ENCODE measurements at regions not wholly inside any gene's neighbourhood (a gene's known extent, or its start where the extent isn't known, plus 50 kb on each side); places are given as distances from the start of the nearest gene placed in this dataset.
"Not testable (repeated sequence)": the region's sequence is repeated elsewhere in the genome, so short reads cannot be mapped to it uniquely, and the experiment has no call there.

DNA sequence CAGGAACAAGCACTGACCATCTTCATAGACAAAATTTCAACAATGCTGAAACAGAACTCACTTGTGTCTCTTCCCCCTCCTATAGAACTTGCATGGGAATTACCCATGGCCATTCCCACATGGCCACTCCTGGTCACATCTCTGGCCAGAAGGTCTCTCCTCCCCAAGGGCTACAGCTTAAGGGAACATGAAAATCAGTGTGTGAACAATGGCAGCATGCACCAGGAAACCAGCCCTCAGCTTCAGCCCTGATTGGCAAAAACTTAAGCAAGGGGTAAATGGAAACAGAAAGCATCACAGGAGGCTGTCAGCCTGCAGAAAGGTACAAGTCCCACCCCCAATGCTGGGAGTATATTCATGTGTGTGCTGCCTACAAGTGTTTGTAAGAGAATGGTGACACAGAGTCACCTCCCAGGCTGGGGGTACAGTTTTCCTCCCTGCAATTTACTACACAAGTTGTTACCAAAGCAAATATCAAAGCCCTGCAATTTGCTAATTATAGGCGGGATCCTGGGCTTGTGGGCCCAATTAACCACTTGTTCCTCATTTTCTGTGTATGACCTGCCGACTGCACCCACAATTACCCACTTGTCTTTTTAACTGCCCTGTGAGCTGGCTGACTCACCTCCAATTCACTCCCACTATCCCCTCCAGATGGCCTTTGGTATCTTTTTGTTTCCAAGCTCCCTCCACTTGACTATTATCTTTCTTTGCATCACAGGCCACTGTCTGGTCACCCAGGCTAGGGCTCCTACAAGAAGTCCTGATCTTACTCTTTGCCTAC lies 84.4 kb upstream of the HES1 start:
- no peak for DNase-seq

GRCh38 chr3:194053136-194053535 lies 82.8 kb upstream of the HES1 start:
- DNase-seq, result no peak

- no peak for DNase-seq
Measured at GRCh38 chr3:194054016-194054415, 81.9 kb upstream of the HES1 start.

DNA sequence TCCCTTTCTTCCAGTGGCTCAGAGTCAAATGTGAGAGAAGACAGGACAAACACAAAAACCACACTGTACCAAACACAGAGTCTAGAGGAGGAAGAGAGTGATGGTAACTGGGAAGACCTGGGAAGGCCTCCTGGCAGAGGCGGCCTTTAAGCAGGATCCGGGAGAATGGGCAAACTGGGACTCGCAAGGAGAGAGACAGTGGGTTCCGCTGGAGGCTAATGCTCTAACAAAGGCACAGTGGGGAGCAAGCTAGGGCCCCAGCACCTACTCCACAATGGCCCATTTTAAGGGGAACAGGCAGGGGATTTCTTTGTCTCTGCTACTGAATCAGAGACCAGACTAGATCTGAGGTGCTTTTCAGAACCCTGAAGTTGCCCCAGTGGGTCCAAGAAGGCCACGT lies 81.4 kb upstream of the HES1 start:
- no peak for DNase-seq

GRCh38 chr3:194054961-194055360 lies 81.0 kb upstream of the HES1 start:
- DNase-seq, result no peak

DNA sequence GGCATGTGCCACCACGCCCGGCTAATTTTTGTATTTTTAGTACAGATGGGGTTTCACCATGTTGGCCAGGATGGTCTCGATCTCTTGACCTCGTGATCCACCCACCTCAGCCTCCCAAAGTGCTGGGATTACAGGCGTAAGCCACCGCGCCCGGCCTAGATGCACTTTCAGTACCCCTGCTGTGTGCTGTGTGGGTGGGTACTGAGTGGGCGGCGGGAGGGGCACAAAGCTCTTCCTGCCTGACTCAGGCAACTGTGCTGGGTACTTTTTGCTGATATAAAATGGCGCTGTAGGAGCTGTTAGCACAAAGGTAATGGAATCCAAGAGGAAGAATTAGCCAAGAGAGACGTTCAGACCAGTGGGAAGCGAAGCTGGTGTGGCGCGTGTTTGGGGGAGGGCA lies 79.6 kb upstream of the HES1 start:
- not testable (repeated sequence) for DNase-seq

- DNase-seq, result no peak
Measured at GRCh38 chr3:194056731-194057415, 79.1 kb upstream of the HES1 start.

DNA sequence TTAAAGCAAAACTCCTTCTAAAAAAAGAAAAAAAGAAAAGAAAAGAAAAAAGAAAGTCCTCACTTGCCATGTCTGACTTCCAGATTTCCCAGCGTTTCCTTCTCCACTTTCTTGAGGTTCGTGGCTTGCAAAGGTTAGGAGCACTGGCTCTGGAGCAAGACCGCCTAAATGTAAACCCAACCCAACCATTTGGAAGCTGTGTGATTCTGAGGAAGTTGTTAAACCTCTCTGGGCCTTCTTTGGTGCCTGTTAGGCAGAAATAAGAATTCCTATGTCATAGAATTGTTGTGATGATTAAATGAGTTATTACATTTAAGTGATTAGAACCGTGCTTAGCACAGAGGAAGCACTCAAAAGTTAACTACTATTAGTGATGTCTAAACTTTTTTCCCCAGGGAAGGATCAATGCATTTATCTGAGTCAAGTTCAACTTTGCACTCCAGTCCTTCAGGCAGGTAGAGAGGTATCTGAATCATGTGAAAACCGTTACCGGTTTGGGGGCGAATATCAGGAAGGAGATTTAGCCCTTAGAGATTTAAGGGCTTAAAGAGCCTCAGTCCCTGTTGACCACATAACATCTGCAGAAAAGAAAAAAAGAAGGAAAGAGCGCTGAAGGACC lies 78.3 kb upstream of the HES1 start:
- no peak for DNase-seq

- no peak for DNase-seq
Measured at GRCh38 chr3:194058189-194058571, 77.8 kb upstream of the HES1 start.

GRCh38 chr3:194058753-194059152 lies 77.2 kb upstream of the HES1 start:
- no peak for DNase-seq

DNA sequence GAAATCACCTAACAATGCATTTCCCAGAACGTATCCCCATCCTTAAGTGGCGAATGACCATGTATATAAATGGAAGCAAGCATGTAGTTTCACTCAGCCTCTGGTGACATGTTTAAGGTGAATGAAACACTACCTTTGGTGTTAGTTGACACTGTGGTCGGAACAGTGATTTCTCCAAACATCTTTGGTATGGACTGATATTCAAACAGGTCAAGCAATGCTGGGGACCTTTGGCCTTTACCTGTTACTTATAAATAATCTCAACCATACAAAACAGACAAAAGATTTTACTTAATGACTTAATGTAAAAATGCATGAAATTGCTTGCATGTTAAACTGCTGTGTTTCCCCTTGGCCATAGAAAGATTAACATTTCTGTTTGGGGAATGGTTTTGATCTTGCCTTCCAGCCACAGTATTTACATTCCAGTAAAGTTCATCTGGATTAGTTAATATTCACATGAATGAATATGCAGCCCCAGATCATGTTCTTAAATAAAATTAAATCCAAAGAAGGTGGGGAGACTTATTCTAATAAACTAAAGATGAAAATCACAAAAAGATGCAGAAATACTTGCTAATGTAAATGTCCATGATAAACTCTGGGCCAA lies 74.4 kb upstream of the HES1 start:
- DNase-seq, result no peak

DNA sequence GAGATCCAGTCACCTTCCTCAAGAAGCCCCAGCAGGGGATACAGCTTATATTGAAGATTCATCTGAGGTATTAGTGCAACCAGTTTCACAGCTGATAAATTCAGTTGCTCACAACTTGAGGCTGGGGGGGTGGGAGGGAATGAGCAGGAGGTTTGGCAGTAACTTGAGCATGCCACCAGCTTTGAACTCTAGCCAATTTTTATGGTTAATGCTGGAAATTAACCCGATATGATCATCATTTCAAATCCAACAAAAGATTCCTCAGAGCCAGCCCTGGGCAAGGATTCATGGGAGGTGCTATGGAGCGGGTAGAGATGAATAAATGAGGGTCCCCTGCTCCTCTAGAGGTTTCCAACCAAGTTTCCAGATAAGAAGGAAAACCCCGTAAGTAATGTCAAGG lies 73.1 kb upstream of the HES1 start:
- no peak for DNase-seq

DNA sequence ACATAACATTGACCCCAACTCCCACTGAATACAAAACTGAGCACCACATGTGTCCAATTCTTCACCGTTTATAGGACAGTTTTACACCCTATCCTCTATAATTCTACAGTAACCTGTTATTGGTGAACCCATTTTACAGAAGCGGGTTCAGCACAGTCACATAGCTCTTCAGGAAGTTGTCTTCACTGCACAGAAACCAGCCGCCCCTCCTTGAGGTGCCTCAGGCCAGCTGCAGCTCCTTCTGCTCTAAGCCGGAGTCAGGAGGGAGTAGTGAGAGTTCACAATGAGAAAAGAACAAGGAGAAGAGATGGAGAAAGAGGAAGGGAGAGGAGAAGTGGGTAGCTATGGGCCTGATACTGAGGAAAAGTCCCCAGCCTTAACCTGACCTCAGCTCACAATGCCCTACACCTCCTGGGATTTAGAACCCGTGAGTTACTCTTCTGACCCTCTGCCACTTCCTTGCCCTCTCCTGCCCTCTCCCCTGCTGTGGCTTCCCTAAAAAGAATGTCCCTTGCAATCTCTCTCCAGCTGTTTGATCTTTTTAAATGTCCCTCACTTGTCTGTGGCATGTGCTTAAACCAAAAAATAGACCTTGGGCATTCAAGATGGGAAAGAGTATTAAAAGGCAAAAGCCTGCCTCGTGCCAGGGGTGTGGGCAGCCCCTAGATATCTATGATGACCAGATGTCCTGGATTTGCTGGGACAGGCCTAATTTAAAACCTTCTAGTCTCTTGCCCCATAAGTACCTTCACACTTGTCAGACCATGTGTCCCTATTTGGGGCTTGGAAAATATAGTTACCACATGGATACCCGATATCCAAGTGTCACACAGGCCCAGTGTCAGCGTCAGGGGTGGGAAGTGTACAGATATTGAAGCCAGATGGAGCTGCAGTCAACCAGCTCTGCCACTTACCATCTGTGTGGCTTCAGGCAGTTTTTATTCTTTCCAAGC lies 71.3 kb upstream of the HES1 start:
- no peak for DNase-seq

GRCh38 chr3:194067327-194067726 lies 68.6 kb upstream of the HES1 start:
- not testable (repeated sequence) for DNase-seq

DNA sequence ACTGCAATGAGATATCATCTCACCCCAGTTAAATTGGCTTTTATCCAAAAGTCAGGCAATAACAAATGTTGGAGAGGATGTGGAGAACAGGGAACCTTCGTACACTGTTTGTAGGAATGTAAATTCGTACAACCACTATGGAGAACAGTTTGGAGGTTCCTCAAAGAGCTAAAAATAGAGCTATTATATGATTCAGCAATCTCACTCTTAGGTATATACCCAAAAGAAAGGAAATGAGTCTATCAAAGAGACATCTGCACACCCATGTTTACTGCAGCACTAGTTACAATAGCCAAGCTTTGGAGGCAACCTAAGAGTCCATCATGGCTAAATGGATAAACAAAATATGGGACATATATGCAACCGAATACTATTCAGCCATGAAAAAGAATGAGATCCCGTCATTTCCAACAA lies 68.0 kb upstream of the HES1 start:
- DNase-seq, result no peak

DNA sequence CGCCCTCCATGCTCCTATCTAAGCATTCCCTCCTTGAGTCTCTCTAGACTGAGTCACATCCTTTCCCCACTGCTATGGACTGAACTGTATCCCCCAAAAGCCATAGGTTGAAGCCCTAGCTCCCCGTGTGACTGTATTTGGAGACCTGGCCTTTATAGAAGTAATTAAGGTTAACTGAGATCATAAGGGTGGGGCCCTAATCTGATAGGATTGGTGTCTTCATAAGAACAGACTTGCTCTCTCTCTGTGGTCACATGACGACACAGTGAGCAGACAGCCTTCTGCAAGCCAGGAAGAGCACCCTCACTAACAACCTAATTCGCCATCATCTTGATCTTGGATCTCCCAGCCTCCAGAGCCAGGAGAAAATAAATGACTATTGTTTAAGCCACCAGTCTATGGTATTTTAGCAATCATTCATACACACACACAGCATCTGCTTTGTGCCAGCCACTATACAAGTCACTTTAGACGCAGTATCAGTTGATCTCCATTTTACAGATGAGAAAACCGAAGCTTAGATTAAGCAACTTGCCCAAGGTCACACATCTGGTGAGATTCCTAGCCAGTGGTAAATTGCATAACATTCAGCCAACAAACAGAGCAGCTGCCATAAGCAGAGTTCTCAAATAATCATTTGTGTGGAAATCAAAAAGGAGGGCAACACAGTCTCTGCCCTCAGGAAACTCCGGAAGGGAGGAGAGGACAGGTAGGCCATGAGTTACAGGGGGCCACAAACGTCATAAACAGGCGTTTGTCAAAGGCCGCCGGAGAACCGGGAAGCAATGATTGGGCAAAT lies 66.3 kb upstream of the HES1 start:
- no peak for DNase-seq

GRCh38 chr3:194070220-194070633 lies 65.7 kb upstream of the HES1 start:
- no peak for DNase-seq

GRCh38 chr3:194070634-194071409 lies 65.1 kb upstream of the HES1 start:
- no peak for DNase-seq

DNA sequence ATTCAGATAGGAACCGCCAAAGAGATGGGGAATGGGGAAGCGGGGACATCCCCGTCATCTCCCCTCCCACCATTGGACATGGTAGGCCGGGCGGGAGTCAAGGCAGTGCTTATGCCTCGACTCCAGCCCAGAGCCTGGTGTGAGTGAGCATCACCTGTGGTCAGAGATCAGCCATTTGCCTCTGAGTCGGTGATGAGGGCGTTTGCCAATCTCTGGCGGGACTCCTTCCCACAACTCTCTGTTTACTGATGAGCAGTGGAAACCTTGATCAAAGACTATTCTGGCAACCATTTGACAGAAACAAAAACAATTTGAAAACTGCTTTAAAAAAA lies 63.9 kb upstream of the HES1 start:
- no peak for DNase-seq

DNA sequence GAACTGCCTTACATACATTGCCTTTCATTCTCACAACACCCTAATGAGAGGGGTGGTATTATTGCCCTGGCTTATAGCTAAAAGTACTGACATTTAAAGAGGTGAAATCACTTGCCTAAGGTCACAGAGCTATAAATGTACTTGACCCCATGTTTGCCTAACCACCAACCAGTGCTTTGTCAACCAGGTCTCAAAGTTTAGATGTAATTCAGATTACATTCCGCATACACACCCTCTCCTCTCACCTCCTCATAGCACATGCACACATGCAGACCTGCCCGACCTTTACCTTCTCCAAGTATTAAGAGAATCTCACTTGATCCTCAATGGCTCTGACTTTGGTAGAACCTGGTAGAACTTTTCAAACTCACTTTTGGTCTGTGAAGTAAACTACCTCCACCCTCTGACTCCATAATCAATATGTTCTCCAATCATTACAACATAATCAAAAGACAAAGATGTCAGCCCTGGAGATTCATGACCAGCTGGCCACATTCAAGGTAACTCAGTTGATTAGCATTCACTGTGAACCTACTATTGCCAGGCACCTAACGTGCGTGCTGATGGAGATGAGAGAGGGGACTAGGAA lies 63.2 kb upstream of the HES1 start:
- DNase-seq, result no peak

DNA sequence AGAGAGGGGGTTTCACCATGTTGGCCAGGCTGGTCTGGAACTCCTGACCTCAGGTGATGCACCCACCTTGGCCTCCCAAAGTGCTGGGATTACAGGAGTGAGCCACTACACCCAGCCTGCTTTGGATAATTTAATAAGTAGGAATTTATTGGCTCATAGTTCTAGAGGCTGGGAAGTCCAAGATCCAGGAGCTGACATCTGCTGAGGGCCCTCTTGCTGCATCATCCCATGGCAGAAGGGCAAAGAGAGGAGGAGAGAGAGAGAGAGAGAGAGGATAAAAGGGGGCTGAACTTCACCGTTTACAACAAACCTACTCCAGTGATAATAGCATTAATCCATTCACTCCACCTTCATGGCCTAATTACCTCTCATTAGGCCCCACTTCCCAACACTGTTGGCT lies 62.0 kb upstream of the HES1 start:
- no peak for DNase-seq

Data from NCI-H187 treated with DMSO at 0.1 percent for 48 hours (cell line).